Astrocyte (in vitro differentiated cells and primary cell): ENCODE measurements at regions not wholly inside any gene's neighbourhood (a gene's known extent, or its start where the extent isn't known, plus 50 kb on each side); places are given as distances from the start of the nearest gene placed in this dataset.

Experiments used
- DNase-seq: peaks from one replicate; pipeline ENCODE4 v3.0.0-alpha.2; 2010; ENCODE audit warnings: low read depth
- FAIRE-seq: peaks from 2 replicates; lab custom pipeline; 2011; peaks lifted over from hg19 to GRCh38; lab: Jason Lieb, UNC
- H2AFZ ChIP-seq: 2 replicates; pipeline ENCODE4 v1.6.0; 2012; ENCODE audit warnings: low read depth, low read length, inconsistent platforms
- H3K27ac ChIP-seq: 2 replicates; pipeline ENCODE4 v1.5.1; 2011; ENCODE audit warnings: low read depth, low read length, inconsistent platforms
- H3K27me3 ChIP-seq: 2 replicates; pipeline ENCODE4 v1.6.0; 2011; ENCODE audit warnings: low read length, inconsistent platforms; ENCODE audit not compliant: insufficient read depth
- H3K36me3 ChIP-seq: 2 replicates; pipeline ENCODE4 v1.5.1; 2011; ENCODE audit warnings: low read length, inconsistent platforms; ENCODE audit not compliant: insufficient read depth
- H3K4me1 ChIP-seq: 2 replicates; pipeline ENCODE4 v1.5.1; 2011; ENCODE audit warnings: low read length, inconsistent platforms; ENCODE audit not compliant: insufficient read depth
- H3K4me2 ChIP-seq: 2 replicates; pipeline ENCODE4 v1.6.0; 2012; ENCODE audit warnings: low read length, inconsistent platforms
- H3K4me3 ChIP-seq: 2 replicates; pipeline ENCODE4 v1.5.1; 2011; ENCODE audit warnings: low read depth, mild to moderate bottlenecking, low read length, inconsistent platforms; ENCODE audit not compliant: insufficient read depth
- H3K79me2 ChIP-seq: 2 replicates; pipeline ENCODE4 v1.6.0; 2012; ENCODE audit warnings: mild to moderate bottlenecking, low read length, inconsistent platforms; ENCODE audit not compliant: insufficient read depth
- H3K9ac ChIP-seq: 2 replicates; pipeline ENCODE4 v1.6.0; 2012; ENCODE audit warnings: mild to moderate bottlenecking, low read length, inconsistent platforms
- H3K9me3 ChIP-seq: 2 replicates; pipeline ENCODE4 v1.5.1; 2012; ENCODE audit warnings: low read depth, mild to moderate bottlenecking, low read length, inconsistent platforms; ENCODE audit not compliant: insufficient read depth
- H4K20me1 ChIP-seq: 2 replicates; pipeline ENCODE4 v1.6.0; 2012; ENCODE audit warnings: low read length, inconsistent platforms; ENCODE audit not compliant: insufficient read depth
- H3K27ac Mint-ChIP-seq: one replicate; pipeline ENCODE4 v1.8.0; 2021; ENCODE audit warnings: mild to moderate bottlenecking, mixed read lengths; ENCODE audit not compliant: unreplicated experiment
- H3K27me3 Mint-ChIP-seq: one replicate; pipeline ENCODE4 v1.8.0; 2021; ENCODE audit warnings: low read depth, mixed read lengths; ENCODE audit not compliant: unreplicated experiment
- H3K36me3 Mint-ChIP-seq: one replicate; pipeline ENCODE4 v1.8.0; 2021; ENCODE audit warnings: low read depth, mixed read lengths; ENCODE audit not compliant: unreplicated experiment
- H3K4me1 Mint-ChIP-seq: one replicate; pipeline ENCODE4 v1.8.0; 2021; ENCODE audit warnings: low read depth, mixed read lengths; ENCODE audit not compliant: unreplicated experiment
- H3K4me3 Mint-ChIP-seq: one replicate; pipeline ENCODE4 v1.8.0; 2021; ENCODE audit warnings: mild to moderate bottlenecking, moderate library complexity, mixed read lengths; ENCODE audit not compliant: unreplicated experiment
- H3K9me3 Mint-ChIP-seq: one replicate; pipeline ENCODE4 v1.8.0; 2021; ENCODE audit warnings: mild to moderate bottlenecking, mixed read lengths; ENCODE audit not compliant: unreplicated experiment
- CTCF ChIP-seq: IDR thresholded peaks from 2 replicates; pipeline ENCODE4 v1.5.1; 2011; ENCODE audit warnings: low read depth, mild to moderate bottlenecking, inconsistent platforms, low read length, moderate library complexity; ENCODE audit not compliant: insufficient read depth
- EZH2 ChIP-seq: IDR thresholded peaks from 2 replicates; pipeline ENCODE4 v1.6.1; 2012; ENCODE audit warnings: mild to moderate bottlenecking, low read length, inconsistent platforms; ENCODE audit not compliant: insufficient read depth

- no peak overlapping the region for H3K9ac ChIP-seq
- no peaks in the 10 kb centered on the region for H3K9me3 ChIP-seq
- H3K36me3 ChIP-seq = no peaks in the 10 kb centered on the region
- DNase-seq (no peak), FAIRE-seq (no peak)
- Mint-ChIP-seq H3K27ac (no peak overlapping the region), H3K36me3 (no peaks in the 10 kb centered on the region), H3K9me3 (peaks cover 2% of the 10 kb centered on the region), H3K27me3 (peaks cover 21% of the 10 kb centered on the region), H3K4me1 (no peaks in the 10 kb centered on the region), H3K4me3 (no peak overlapping the region)
- H4K20me1 ChIP-seq = no peaks in the 10 kb centered on the region
- no peak overlapping the region for H3K27ac ChIP-seq
- no peak overlapping the region for H3K4me3 ChIP-seq
- H3K27me3 ChIP-seq = no peaks in the 10 kb centered on the region
- no peak overlapping the region for H2AFZ ChIP-seq
- TF ChIP-seq EZH2 = no peak
- TF ChIP-seq CTCF = no peak
- H3K79me2 ChIP-seq = no peaks in the 10 kb centered on the region
- no peaks in the 10 kb centered on the region for H3K4me1 ChIP-seq
- no peak overlapping the region for H3K4me2 ChIP-seq
Observed at GRCh38 chr7:36021917-36022550, 131.0 kb upstream of the EEPD1 start.

- H3K36me3 ChIP-seq = no peaks in the 10 kb centered on the region
- no peaks in the 10 kb centered on the region for H3K79me2 ChIP-seq
- no peaks in the 10 kb centered on the region for H4K20me1 ChIP-seq
- H3K27ac ChIP-seq = no peak overlapping the region
- peaks cover 4% of the 10 kb centered on the region for H3K9me3 Mint-ChIP-seq
- peaks cover 22% of the 10 kb centered on the region for H3K27me3 Mint-ChIP-seq
- no peak overlapping the region for H3K4me3 Mint-ChIP-seq
- no peak overlapping the region for H3K9ac ChIP-seq
- no peak for TF ChIP-seq CTCF
- TF ChIP-seq EZH2 = no peak
- no peak overlapping the region for H3K4me3 ChIP-seq
- H3K27ac Mint-ChIP-seq = no peak overlapping the region
- no peak overlapping the region for H3K4me2 ChIP-seq
- H3K9me3 ChIP-seq = no peaks in the 10 kb centered on the region
- FAIRE-seq (no peak), DNase-seq (no peak)
- no peaks in the 10 kb centered on the region for H3K36me3 Mint-ChIP-seq
- no peaks in the 10 kb centered on the region for H3K4me1 Mint-ChIP-seq
- no peaks in the 10 kb centered on the region for H3K27me3 ChIP-seq
- H3K4me1 ChIP-seq = peaks cover 1% of the 10 kb centered on the region
- H2AFZ ChIP-seq = no peak overlapping the region
Observed at GRCh38 chr7:36023033-36023560, 130.0 kb upstream of the EEPD1 start.

GRCh38 chr7:36025190-36025589, 127.9 kb upstream of the EEPD1 start:
- TF ChIP-seq EZH2 (no peak), CTCF (no peak)
- no peak overlapping the region for H2AFZ ChIP-seq
- no peaks in the 10 kb centered on the region for H3K79me2 ChIP-seq
- no peak overlapping the region for H3K27ac ChIP-seq
- DNase-seq (no peak), FAIRE-seq (no peak)
- H3K4me3 ChIP-seq = no peak overlapping the region
- Mint-ChIP-seq H3K36me3 (no peaks in the 10 kb centered on the region), H3K27ac (no peak overlapping the region), H3K4me1 (no peaks in the 10 kb centered on the region), H3K27me3 (peaks cover 21% of the 10 kb centered on the region), H3K4me3 (no peak overlapping the region), H3K9me3 (peaks cover 2% of the 10 kb centered on the region)
- H3K9ac ChIP-seq = no peak overlapping the region
- H3K36me3 ChIP-seq = no peaks in the 10 kb centered on the region
- no peaks in the 10 kb centered on the region for H4K20me1 ChIP-seq
- H3K27me3 ChIP-seq = no peaks in the 10 kb centered on the region
- H3K4me1 ChIP-seq = peaks cover 4% of the 10 kb centered on the region
- no peak overlapping the region for H3K4me2 ChIP-seq
- H3K9me3 ChIP-seq = no peaks in the 10 kb centered on the region
